GM19328 (cell line): ENCODE measurements at regions not wholly inside any gene's neighbourhood (a gene's known extent, or its start where the extent isn't known, plus 50 kb on each side); places are given as distances from the start of the nearest gene placed in this dataset.
"Not testable (repeated sequence)": the region's sequence is repeated elsewhere in the genome, so short reads cannot be mapped to it uniquely, and the experiment has no call there.

ENCODE experiments used
- ATAC-seq: cut with Tn5 transposase; IDR thresholded peaks from one replicate; pipeline ENCODE4 v1.9.1; 2021; ENCODE audit warnings: mild to moderate bottlenecking, moderate library complexity; ENCODE audit not compliant: unreplicated experiment

GRCh38 chr7:85376589-85376988 is 189.7 kb upstream of the SEMA3D start:
- ATAC-seq: no peak

DNA sequence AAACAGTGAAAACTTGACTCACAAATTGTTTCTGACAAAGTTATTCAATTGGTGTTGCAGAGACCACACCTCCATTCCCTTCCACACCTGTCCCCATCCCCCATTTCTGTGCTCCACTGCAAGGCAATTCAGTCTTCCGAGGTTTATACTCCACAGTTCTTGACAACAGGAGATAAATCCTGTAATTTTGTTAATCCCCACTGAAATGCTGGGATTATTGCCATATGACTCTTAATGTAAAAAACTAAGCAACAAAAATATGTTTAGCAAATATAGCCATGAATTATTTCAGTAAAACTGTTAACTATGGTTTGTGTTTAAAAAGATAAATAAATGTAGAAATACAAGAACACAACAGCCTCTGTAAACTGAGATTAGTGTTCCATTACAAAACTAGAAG is 170.1 kb upstream of the SEMA3D start:
- no peak for ATAC-seq

DNA sequence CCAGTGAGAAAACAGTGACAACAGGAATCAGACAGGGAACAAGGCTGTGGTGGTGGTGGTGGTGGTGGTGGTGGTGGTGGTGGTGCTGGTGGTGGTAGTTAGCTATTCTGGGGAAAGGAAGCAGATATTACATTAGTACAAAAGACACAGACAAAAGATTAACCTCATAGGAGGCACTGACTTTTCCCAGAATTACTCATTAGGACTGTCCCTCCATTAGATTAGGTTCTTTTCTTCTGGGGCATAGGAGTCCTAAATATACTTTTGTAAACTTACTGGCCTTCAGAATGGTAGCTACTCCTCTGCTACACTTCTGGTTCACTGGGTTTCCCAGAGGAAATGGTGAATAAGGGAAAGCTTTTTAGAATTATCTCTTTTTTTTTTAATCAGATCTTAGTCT is 156.6 kb upstream of the SEMA3D start:
- ATAC-seq: no peak

- no peak for ATAC-seq
These were observed 155.9 kb upstream of the SEMA3D start for GRCh38 chr7:85342781-85343180.

GRCh38 chr7:85341973-85342372 is 155.1 kb upstream of the SEMA3D start:
- no peak for ATAC-seq

GRCh38 chr7:85341121-85341520 is 154.3 kb upstream of the SEMA3D start:
- no peak for ATAC-seq

GRCh38 chr7:85336086-85336485 is 149.2 kb upstream of the SEMA3D start:
- no peak for ATAC-seq

GRCh38 chr7:85335113-85335512 is 148.3 kb upstream of the SEMA3D start:
- not testable (repeated sequence) for ATAC-seq

- ATAC-seq: no peak
These were observed 141.7 kb upstream of the SEMA3D start for GRCh38 chr7:85328456-85328998.

DNA sequence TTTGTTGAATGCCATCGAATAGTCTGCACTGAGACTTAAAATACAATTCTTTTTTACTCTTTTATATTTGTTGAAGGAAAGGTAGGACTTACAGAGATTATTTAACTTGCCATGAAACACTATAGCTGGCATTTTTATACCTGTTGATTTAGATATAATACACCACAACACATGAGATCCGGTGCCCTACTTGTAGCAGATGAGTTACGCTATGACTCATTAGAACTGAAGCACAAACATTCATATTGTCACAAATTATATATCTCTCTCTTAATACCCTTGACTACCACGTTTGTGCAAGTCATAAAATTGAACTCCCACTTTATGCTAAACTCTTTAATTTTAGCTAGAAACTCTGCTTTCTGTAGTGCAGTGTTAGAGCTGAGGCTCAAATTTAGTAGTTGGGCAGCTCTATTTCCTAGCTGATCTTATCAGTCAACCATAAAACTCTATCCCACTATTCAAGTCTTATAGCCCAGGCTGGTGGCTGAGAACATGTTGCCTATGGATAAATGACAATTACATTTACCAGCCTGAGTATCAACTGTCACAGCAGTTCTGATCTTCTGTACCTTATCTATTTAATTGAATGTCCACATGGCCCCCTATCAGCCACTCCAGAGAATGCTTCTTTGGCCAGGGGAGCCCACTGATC is 137.4 kb upstream of the SEMA3D start:
- no peak for ATAC-seq

GRCh38 chr7:85322252-85322651 is 135.4 kb upstream of the SEMA3D start:
- ATAC-seq: no peak

- ATAC-seq: no peak
These were observed 134.0 kb upstream of the SEMA3D start for GRCh38 chr7:85320699-85321476.

DNA sequence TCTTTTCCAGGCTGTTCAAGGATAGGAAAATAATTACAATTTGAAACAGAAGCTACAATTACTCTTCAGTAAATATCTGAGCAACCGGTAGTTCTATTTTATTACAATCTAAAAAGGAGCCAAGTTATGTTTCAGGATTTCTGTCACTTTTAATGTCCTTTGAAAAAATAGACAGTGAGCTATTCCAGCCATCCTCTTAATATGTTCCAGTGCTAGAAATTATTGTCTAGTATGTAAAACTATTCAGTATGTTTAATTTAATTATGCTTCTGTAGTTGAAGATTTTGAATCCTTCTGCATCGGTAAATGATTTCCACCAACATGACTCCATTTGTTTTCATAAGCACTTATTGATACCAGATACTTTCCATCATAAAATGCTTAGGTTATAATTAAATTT is 129.6 kb upstream of the SEMA3D start:
- no peak for ATAC-seq

DNA sequence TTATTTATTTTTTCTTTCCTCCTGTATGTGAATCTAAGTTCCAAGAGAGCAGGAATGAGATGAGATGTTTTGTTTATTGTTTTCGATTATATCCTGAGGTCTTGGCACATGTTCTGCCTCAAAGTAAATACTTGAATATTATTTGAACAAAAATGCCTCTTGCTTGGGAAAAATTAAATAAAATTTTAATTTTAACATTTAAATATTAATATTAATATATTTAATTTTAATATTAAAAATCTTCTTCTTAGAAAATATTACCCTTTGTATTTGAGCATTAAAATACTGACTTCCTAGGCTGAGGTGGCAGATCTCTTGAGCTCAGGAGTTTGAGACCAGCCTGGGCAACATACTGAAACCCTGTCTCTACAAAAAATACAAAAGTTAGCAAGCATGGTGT is 123.4 kb upstream of the SEMA3D start:
- ATAC-seq: no peak

GRCh38 chr7:85306115-85306514 is 119.3 kb upstream of the SEMA3D start:
- ATAC-seq: no peak

- ATAC-seq: no peak
These were observed 107.3 kb upstream of the SEMA3D start for GRCh38 chr7:85294176-85294575.

GRCh38 chr7:85292908-85293576 is 106.2 kb upstream of the SEMA3D start:
- ATAC-seq: no peak

DNA sequence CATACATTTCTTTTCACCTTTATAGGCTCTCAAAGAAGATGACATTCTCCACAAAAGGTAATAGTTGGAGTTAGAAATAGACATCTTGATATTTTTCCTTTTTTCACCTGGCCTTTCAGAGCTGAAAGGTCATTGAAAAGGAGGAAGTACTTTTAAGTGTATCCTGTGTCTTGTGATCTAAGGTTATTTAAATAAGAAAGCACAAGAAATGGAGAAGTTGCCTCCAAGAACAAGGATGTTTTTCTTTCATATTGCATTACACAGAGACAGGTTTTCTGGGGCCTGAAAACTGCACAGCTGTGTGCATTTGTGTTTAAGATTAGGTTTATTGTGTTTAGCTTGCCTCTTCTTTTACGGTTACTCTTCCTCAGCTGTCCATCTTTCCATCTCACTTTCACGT is 103.4 kb upstream of the SEMA3D start:
- no peak for ATAC-seq

- ATAC-seq: no peak
These were observed 102.4 kb upstream of the SEMA3D start for GRCh38 chr7:85289279-85289678.

GRCh38 chr7:85287106-85287825 is 100.4 kb upstream of the SEMA3D start:
- ATAC-seq: no peak

DNA sequence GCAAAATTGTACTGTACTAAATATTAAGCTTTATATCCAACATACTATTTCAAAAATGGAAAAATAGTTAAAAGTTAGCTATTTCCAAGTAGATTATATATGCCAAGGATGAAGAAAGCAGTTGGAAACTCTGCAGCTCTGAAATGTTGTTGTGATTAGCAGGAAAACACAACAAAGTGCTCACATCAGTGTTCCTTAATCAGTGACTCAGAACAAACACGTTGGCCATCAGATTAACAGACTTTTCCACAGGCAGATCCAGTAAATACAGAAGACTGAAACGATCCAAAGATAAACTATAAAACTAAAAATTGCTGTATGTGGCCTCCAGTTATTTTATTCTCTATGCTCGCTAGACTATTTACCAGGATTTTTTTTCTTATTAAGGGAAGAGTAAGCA is 99.6 kb upstream of the SEMA3D start:
- no peak for ATAC-seq
